HCT116 (cell line): ENCODE measurements at regions not wholly inside any gene's neighbourhood (a gene's known extent, or its start where the extent isn't known, plus 50 kb on each side); places are given as distances from the start of the nearest gene placed in this dataset.

Source experiments
- CBX3 ChIP-seq: IDR thresholded peaks from 2 replicates; pipeline ENCODE4 v1.6.1; 2012; ENCODE audit warnings: low read depth
- CTCF ChIP-seq, 3 experiments: fragments of 200-600 bp in 1 of 3; sonication (generic) in 1 of 3; IDR thresholded peaks in 2 of 3; conservative IDR thresholded peaks in 1 of 3; 2 replicates each; pipeline ENCODE4 v1.5.1; 2012 to 2017; ENCODE audit warnings: low read depth in 2 of 3, low read length in 2 of 3, antibody characterized with exemption in 1 of 3, borderline replicate concordance in 1 of 3, control low read depth in 1 of 3, mild to moderate bottlenecking in 1 of 3, mixed read lengths in 1 of 3, mixed run types in 1 of 3, moderate library complexity in 1 of 3; ENCODE audit not compliant: insufficient read depth in 1 of 3
- EZH2 ChIP-seq: fragments of 200-600 bp; sonication (generic); IDR thresholded peaks from 2 replicates; pipeline ENCODE4 v1.6.1; 2017; ENCODE audit warnings: antibody characterized with exemption, mixed run types
- EZH2phosphoT487 ChIP-seq: fragments of 200-600 bp; IDR thresholded peaks from 2 replicates; pipeline ENCODE4 v1.6.1; 2018; ENCODE audit warnings: antibody characterized with exemption, borderline replicate concordance
- FOSL1 ChIP-seq: IDR thresholded peaks from 2 replicates; pipeline ENCODE4 v1.6.1; 2012; ENCODE audit warnings: low read depth
- POLR2A ChIP-seq: IDR thresholded peaks from 2 replicates; pipeline ENCODE4 v1.7.0; 2011; ENCODE audit warnings: borderline replicate concordance; ENCODE audit not compliant: insufficient read depth, insufficient read length; ENCODE audit errors: extremely low read depth
- POLR2AphosphoS5 ChIP-seq: IDR thresholded peaks from 2 replicates; pipeline ENCODE4 v1.6.1; 2011; ENCODE audit warnings: mild to moderate bottlenecking, low read depth, low read length, moderate library complexity
- RAD21 ChIP-seq: IDR thresholded peaks from 2 replicates; pipeline ENCODE4 v1.6.1; 2012; ENCODE audit warnings: low read depth, mild to moderate bottlenecking
- REST ChIP-seq: IDR thresholded peaks from 2 replicates; pipeline ENCODE4 v1.6.1; 2012; ENCODE audit warnings: low read depth
- SIN3A ChIP-seq: IDR thresholded peaks from 2 replicates; pipeline ENCODE4 v1.6.1; 2012; ENCODE audit warnings: low read depth
- SP1 ChIP-seq: IDR thresholded peaks from 2 replicates; pipeline ENCODE4 v1.6.1; 2012; ENCODE audit warnings: low read depth
- YY1 ChIP-seq: IDR thresholded peaks from 2 replicates; pipeline ENCODE4 v1.6.1; 2011; ENCODE audit warnings: low read length, low read depth, moderate library complexity, mild to moderate bottlenecking; ENCODE audit not compliant: insufficient replicate concordance; ENCODE audit errors: extremely low read depth
- ZNF274 ChIP-seq: fragments of 200-500 bp; sonication (Bioruptor generic); IDR thresholded peaks from 2 replicates; pipeline ENCODE4 v1.6.1; 2014; ENCODE audit warnings: mild to moderate bottlenecking, low read depth, low read length, inconsistent platforms
- TF ChIP-seq, protein P1 (sequence below): IDR thresholded peaks from 2 replicates; pipeline ENCODE4 v1.6.1; 2011; ENCODE audit warnings: mild to moderate bottlenecking, low read length, moderate library complexity; ENCODE audit not compliant: insufficient replicate concordance; ENCODE audit errors: extremely low read depth

GRCh38 chr12:76232013-76232412, 116.2 kb downstream of the BBS10 start:
- no peak for TF ChIP-seq CTCF (IDR thresholded peaks at IDR 0.05 in 2 of 3, conservative IDR thresholded peaks at IDR 0.05 in 1 of 3; ENCODE audit: borderline replicate concordance in 1 of 3, insufficient read depth in 1 of 3, low read depth in 2 of 3, low read length in 2 of 3)
- no peak for TF ChIP-seq CBX3
- TF ChIP-seq REST = no peak
- TF ChIP-seq YY1 = no peak
- no peak for TF ChIP-seq POLR2A
- no peak for TF ChIP-seq SP1
- TF ChIP-seq EZH2 = no peak
- no peak for TF ChIP-seq EZH2phosphoT487
- TF ChIP-seq SIN3A = no peak
- TF ChIP-seq, protein P1, sequence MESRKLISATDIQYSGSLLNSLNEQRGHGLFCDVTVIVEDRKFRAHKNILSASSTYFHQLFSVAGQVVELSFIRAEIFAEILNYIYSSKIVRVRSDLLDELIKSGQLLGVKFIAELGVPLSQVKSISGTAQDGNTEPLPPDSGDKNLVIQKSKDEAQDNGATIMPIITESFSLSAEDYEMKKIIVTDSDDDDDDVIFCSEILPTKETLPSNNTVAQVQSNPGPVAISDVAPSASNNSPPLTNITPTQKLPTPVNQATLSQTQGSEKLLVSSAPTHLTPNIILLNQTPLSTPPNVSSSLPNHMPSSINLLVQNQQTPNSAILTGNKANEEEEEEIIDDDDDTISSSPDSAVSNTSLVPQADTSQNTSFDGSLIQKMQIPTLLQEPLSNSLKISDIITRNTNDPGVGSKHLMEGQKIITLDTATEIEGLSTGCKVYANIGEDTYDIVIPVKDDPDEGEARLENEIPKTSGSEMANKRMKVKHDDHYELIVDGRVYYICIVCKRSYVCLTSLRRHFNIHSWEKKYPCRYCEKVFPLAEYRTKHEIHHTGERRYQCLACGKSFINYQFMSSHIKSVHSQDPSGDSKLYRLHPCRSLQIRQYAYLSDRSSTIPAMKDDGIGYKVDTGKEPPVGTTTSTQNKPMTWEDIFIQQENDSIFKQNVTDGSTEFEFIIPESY = no peak
- TF ChIP-seq POLR2AphosphoS5 = no peak
- no peak for TF ChIP-seq ZNF274
- TF ChIP-seq FOSL1 = no peak
- TF ChIP-seq RAD21 = no peak
